SK-N-SH (cell line): ENCODE measurements at regions not wholly inside any gene's neighbourhood (a gene's known extent, or its start where the extent isn't known, plus 50 kb on each side); places are given as distances from the start of the nearest gene placed in this dataset.

Source experiments
- EP300 ChIP-seq, 2 experiments: IDR thresholded peaks; 2 replicates each; pipeline versions ENCODE4 v1.4.0 to v1.6.1; 2012; ENCODE audit warnings: borderline replicate concordance in 1 of 2, low read depth in 1 of 2, low read length in 1 of 2
- EZH2phosphoT487 ChIP-seq: fragments of 200-600 bp; sonication (generic); IDR thresholded peaks from 2 replicates; pipeline ENCODE4 v1.6.1; 2017; ENCODE audit warnings: low read depth, mixed run types, mild to moderate bottlenecking, antibody characterized with exemption, moderate library complexity, borderline replicate concordance
- GATA2 ChIP-seq: sonication (generic); formaldehyde crosslinking; IDR thresholded peaks from 2 replicates; pipeline ENCODE4 v1.5.0; 2020; ENCODE audit warnings: mild to moderate bottlenecking, missing genetic modification reagents
- JUND ChIP-seq: IDR thresholded peaks from 2 replicates; pipeline ENCODE4 v1.4.0; 2012
- MEF2A ChIP-seq: IDR thresholded peaks from 2 replicates; pipeline ENCODE4 v1.4.0; 2012; ENCODE audit warnings: low read depth, borderline replicate concordance
- RAD21 ChIP-seq: IDR thresholded peaks from 2 replicates; pipeline ENCODE4 v1.6.1; 2012; ENCODE audit warnings: mild to moderate bottlenecking, low read length
- RCOR1 ChIP-seq: fragments of 150-350 bp; IDR thresholded peaks from 2 replicates; pipeline ENCODE4 v1.6.1; 2017; ENCODE audit warnings: antibody characterized with exemption, low read length
- RFX5 ChIP-seq: IDR thresholded peaks from 2 replicates; pipeline ENCODE4 v1.6.1; 2012; ENCODE audit warnings: mild to moderate bottlenecking, improper control_type of control experiment, low read length
- SIN3A ChIP-seq: IDR thresholded peaks from 2 replicates; pipeline ENCODE4 v1.6.1; 2012; ENCODE audit warnings: low read depth, mild to moderate bottlenecking, low read length, moderate library complexity, borderline replicate concordance
- SMC3 ChIP-seq: IDR thresholded peaks from 2 replicates; pipeline ENCODE4 v1.6.1; 2012; ENCODE audit warnings: low read depth, low read length, improper control_type of control experiment
- TF ChIP-seq, protein P1 (sequence below): fragments of 200-600 bp; sonication (generic); IDR thresholded peaks from 2 replicates; pipeline ENCODE4 v1.6.1; 2017; ENCODE audit warnings: antibody characterized with exemption, mild to moderate bottlenecking, moderate library complexity
- TF ChIP-seq, protein P2 (sequence below): IDR thresholded peaks from 2 replicates; pipeline ENCODE4 v1.6.1; 2012; ENCODE audit warnings: mild to moderate bottlenecking, low read depth, low read length, moderate library complexity
- TF ChIP-seq, protein P3 (sequence below): IDR thresholded peaks from 2 replicates; pipeline ENCODE4 v1.4.0; 2012; ENCODE audit warnings: low read depth

DNA sequence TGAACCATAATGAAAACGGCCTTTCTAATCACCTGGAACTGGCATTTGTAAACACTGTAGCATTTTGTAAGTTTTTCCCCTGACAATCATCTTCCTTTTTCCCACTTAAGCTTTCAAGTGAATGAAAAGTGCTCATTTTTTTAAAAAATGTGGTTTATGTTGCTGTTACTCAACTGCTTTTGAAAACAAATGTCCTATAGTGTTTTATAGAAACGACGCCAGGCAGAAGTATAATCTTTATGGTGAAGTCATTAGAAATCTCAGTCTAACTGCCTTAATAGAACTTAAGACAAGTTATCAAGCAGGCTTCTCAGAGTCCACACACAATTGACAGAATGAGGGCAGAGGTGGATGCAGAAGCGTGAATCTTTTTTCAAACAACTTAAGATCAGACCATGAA lies 442.3 kb downstream of the KLF12 start:
- no peak for TF ChIP-seq EP300 (IDR thresholded peaks at IDR 0.05; ENCODE audit: borderline replicate concordance in 1 of 2, low read depth in 1 of 2, low read length in 1 of 2)
- TF ChIP-seq, protein P1, sequence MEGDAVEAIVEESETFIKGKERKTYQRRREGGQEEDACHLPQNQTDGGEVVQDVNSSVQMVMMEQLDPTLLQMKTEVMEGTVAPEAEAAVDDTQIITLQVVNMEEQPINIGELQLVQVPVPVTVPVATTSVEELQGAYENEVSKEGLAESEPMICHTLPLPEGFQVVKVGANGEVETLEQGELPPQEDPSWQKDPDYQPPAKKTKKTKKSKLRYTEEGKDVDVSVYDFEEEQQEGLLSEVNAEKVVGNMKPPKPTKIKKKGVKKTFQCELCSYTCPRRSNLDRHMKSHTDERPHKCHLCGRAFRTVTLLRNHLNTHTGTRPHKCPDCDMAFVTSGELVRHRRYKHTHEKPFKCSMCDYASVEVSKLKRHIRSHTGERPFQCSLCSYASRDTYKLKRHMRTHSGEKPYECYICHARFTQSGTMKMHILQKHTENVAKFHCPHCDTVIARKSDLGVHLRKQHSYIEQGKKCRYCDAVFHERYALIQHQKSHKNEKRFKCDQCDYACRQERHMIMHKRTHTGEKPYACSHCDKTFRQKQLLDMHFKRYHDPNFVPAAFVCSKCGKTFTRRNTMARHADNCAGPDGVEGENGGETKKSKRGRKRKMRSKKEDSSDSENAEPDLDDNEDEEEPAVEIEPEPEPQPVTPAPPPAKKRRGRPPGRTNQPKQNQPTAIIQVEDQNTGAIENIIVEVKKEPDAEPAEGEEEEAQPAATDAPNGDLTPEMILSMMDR, result no peak
- no peak for TF ChIP-seq EZH2phosphoT487
- no peak for TF ChIP-seq RAD21
- TF ChIP-seq SMC3, result no peak
- TF ChIP-seq JUND, result no peak
- no peak for TF ChIP-seq RCOR1
- no peak for TF ChIP-seq SIN3A
- no peak for TF ChIP-seq RFX5
- TF ChIP-seq, protein P2, sequence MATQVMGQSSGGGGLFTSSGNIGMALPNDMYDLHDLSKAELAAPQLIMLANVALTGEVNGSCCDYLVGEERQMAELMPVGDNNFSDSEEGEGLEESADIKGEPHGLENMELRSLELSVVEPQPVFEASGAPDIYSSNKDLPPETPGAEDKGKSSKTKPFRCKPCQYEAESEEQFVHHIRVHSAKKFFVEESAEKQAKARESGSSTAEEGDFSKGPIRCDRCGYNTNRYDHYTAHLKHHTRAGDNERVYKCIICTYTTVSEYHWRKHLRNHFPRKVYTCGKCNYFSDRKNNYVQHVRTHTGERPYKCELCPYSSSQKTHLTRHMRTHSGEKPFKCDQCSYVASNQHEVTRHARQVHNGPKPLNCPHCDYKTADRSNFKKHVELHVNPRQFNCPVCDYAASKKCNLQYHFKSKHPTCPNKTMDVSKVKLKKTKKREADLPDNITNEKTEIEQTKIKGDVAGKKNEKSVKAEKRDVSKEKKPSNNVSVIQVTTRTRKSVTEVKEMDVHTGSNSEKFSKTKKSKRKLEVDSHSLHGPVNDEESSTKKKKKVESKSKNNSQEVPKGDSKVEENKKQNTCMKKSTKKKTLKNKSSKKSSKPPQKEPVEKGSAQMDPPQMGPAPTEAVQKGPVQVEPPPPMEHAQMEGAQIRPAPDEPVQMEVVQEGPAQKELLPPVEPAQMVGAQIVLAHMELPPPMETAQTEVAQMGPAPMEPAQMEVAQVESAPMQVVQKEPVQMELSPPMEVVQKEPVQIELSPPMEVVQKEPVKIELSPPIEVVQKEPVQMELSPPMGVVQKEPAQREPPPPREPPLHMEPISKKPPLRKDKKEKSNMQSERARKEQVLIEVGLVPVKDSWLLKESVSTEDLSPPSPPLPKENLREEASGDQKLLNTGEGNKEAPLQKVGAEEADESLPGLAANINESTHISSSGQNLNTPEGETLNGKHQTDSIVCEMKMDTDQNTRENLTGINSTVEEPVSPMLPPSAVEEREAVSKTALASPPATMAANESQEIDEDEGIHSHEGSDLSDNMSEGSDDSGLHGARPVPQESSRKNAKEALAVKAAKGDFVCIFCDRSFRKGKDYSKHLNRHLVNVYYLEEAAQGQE, result no peak
- no peak for TF ChIP-seq MEF2A
- TF ChIP-seq GATA2 (CRISPR knock-in tag), result no peak
- TF ChIP-seq, protein P3, sequence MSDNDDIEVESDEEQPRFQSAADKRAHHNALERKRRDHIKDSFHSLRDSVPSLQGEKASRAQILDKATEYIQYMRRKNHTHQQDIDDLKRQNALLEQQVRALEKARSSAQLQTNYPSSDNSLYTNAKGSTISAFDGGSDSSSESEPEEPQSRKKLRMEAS, result no peak
